Ishikawa (cell line): ENCODE measurements at regions not wholly inside any gene's neighbourhood (a gene's known extent, or its start where the extent isn't known, plus 50 kb on each side); places are given as distances from the start of the nearest gene placed in this dataset.

ENCODE experiments used
- CEBPB ChIP-seq: IDR thresholded peaks from 2 replicates; pipeline ENCODE4 v1.6.1; 2012
- CREB1 ChIP-seq: IDR thresholded peaks from 2 replicates; pipeline ENCODE4 v1.6.1; 2012; ENCODE audit warnings: low read depth
- EGR1 ChIP-seq: IDR thresholded peaks from 2 replicates; pipeline ENCODE4 v1.6.1; 2012
- EP300 ChIP-seq: IDR thresholded peaks from 2 replicates; pipeline ENCODE4 v1.6.1; 2012; ENCODE audit warnings: borderline replicate concordance
- FOXM1 ChIP-seq: IDR thresholded peaks from 2 replicates; pipeline ENCODE4 v1.6.1; 2012; ENCODE audit warnings: low read depth, borderline replicate concordance
- NFIC ChIP-seq: IDR thresholded peaks from 2 replicates; pipeline ENCODE4 v1.6.1; 2012
- RAD21 ChIP-seq: IDR thresholded peaks from 2 replicates; pipeline ENCODE4 v1.6.1; 2012; ENCODE audit warnings: low read depth
- REST ChIP-seq: IDR thresholded peaks from 2 replicates; pipeline ENCODE4 v1.6.1; 2012; ENCODE audit warnings: low read depth, mild to moderate bottlenecking
- TAF1 ChIP-seq: IDR thresholded peaks from 2 replicates; pipeline ENCODE4 v1.6.1; 2012; ENCODE audit warnings: low read depth, mild to moderate bottlenecking
- TCF12 ChIP-seq: IDR thresholded peaks from 2 replicates; pipeline ENCODE4 v1.6.1; 2012; ENCODE audit warnings: low read depth
- TEAD4 ChIP-seq: IDR thresholded peaks from 2 replicates; pipeline ENCODE4 v1.6.1; 2012
- YY1 ChIP-seq: IDR thresholded peaks from 2 replicates; pipeline ENCODE4 v1.6.1; 2012; ENCODE audit warnings: low read depth
- ZBTB7A ChIP-seq: IDR thresholded peaks from 2 replicates; pipeline ENCODE4 v1.6.1; 2012; ENCODE audit warnings: low read depth
- TF ChIP-seq, protein P1 (sequence below): IDR thresholded peaks from 2 replicates; pipeline ENCODE4 v1.6.1; 2012
- TF ChIP-seq, protein P2 (sequence below): IDR thresholded peaks from 2 replicates; pipeline ENCODE4 v1.6.1; 2012

- TF ChIP-seq CREB1 (no peak), ZBTB7A (no peak), EGR1 (no peak), NFIC (no peak), FOXM1 (no peak), RAD21 (no peak), TCF12 (no peak), TAF1 (no peak), CEBPB (no peak), TEAD4 (no peak), EP300 (no peak), YY1 (no peak), REST (no peak)
- TF ChIP-seq, protein P1, sequence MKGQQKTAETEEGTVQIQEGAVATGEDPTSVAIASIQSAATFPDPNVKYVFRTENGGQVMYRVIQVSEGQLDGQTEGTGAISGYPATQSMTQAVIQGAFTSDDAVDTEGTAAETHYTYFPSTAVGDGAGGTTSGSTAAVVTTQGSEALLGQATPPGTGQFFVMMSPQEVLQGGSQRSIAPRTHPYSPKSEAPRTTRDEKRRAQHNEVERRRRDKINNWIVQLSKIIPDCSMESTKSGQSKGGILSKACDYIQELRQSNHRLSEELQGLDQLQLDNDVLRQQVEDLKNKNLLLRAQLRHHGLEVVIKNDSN = no peak
- TF ChIP-seq, protein P2, sequence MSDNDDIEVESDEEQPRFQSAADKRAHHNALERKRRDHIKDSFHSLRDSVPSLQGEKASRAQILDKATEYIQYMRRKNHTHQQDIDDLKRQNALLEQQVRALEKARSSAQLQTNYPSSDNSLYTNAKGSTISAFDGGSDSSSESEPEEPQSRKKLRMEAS = no peak
Measured at GRCh38 chr15:39482459-39482858, 98.4 kb upstream of the THBS1 start.

GRCh38 chr15:39486621-39487457 lies 94.0 kb upstream of the THBS1 start:
- TF ChIP-seq RAD21 (no peak), TCF12 (no peak), EP300 (no peak), TAF1 (no peak), TEAD4 (no peak), ZBTB7A (no peak), FOXM1 (no peak), CEBPB (no peak), REST (no peak), NFIC (no peak), EGR1 (no peak), CREB1 (no peak), YY1 (no peak)
- TF ChIP-seq, protein P1 = no peak
- TF ChIP-seq, protein P2 = no peak

DNA sequence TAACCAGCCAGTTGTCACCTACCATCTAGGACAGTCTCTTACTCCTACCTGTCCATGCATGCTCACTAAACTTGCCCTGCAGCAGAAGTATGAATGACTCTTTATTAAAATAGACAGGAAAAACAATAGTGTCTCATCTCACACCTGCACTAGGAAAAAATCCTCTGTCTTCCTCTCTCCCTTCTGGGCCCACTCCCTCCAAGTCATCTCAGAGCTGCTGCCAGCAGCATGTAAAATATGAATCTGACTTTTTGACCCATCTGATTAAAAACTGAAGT lies 93.5 kb upstream of the THBS1 start:
- no peak for TF ChIP-seq CREB1
- TF ChIP-seq YY1 = no peak
- TF ChIP-seq, protein P1 = no peak
- TF ChIP-seq REST = no peak
- no peak for TF ChIP-seq TCF12
- TF ChIP-seq TEAD4 = no peak
- no peak for TF ChIP-seq TAF1
- TF ChIP-seq CEBPB = no peak
- TF ChIP-seq ZBTB7A = no peak
- no peak for TF ChIP-seq FOXM1
- TF ChIP-seq, protein P2 = no peak
- no peak for TF ChIP-seq RAD21
- no peak for TF ChIP-seq NFIC
- no peak for TF ChIP-seq EGR1
- no peak for TF ChIP-seq EP300
